NCI-H2171 (cell line): ENCODE measurements at regions not wholly inside any gene's neighbourhood (a gene's known extent, or its start where the extent isn't known, plus 50 kb on each side); places are given as distances from the start of the nearest gene placed in this dataset.

ENCODE experiments used
- DNase-seq: peaks from one replicate; lab custom pipeline; 2025; lab: John Stamatoyannopoulos, UW

- no peak for DNase-seq
Measured at GRCh38 chr3:106616556-106616955, 747.7 kb upstream of the CBLB start.

DNA sequence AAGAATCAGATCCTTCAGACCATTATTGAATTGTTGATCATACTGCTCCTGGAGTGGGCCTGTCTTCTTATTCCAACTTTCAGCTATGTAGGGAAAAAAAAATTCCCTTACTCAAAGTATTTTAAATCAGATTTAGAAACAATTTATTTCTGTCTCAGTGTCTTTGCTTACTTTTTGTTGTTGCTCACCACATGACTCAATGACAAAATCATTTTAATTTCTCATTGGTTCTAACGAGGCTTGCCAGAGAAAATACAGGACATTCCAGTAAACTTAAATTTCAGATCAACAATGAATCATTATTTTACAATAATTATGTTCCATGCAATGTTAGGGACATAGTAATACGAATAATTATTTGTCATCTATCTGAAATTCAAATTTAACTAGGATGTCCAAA lies 748.5 kb upstream of the CBLB start:
- no peak for DNase-seq

- no peak for DNase-seq
Measured at GRCh38 chr3:106620646-106621045, 751.8 kb upstream of the CBLB start.

DNA sequence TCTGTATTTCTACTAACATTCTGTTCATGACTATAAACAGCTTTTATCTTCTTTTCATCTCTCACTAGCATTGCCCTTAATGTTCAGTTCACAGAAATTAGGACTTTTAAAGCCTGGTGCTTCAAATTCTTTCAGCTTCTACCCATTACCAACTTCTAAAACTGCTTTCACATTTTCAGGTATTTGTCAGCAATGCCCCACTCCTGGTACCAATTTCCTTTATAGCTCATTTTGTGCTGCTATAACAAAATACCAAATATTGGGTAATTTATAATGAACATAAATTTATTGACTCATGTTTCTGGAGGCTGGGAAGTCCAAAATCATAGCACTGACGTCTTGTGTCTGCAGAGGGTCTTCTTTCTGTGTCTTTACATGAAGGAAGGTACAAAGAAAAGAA lies 753.1 kb upstream of the CCDC54 start:
- DNase-seq = no peak

DNA sequence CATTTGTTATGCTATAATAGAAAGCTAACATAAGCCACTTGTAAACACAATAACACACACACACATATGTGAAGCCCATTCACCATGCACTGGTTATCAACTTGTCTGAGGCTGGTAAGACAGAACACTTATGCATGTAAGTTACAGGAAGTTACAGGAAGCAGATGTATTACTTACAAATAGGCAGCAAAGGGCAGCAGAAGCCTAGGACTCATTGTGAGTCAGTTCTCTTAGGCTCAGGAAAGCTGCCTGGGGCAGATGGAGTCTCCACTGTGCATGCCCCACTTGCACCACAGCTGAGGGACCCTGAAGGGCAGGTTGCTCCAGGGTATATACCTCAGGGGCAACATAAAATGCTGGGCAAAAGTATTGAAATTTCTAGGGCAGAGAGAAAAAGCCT lies 748.8 kb upstream of the CCDC54 start:
- DNase-seq = no peak

GRCh38 chr3:106629215-106629832 lies 747.9 kb upstream of the CCDC54 start:
- DNase-seq = no peak

GRCh38 chr3:106631373-106632108 lies 745.7 kb upstream of the CCDC54 start:
- no peak for DNase-seq

GRCh38 chr3:106635271-106635670 lies 742.0 kb upstream of the CCDC54 start:
- no peak for DNase-seq

DNA sequence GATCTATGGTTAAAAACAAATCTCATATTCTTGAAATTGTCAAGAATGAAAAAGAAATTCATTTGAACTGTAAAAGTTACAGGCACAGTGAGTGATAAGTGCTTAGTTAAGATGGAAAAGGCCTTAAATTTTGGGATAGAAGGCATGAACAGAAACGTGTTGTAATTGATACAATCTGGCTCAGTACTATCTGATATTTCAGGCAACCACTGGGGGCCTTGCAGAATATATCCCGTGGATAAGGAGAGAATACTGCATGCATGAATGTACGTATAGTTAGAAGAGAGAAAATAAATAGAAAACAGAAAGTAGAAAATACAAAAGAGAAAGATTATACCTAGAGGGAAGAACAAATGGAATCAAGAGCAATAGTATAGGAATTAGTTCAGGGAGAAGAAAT lies 741.4 kb upstream of the CCDC54 start:
- DNase-seq = no peak

DNA sequence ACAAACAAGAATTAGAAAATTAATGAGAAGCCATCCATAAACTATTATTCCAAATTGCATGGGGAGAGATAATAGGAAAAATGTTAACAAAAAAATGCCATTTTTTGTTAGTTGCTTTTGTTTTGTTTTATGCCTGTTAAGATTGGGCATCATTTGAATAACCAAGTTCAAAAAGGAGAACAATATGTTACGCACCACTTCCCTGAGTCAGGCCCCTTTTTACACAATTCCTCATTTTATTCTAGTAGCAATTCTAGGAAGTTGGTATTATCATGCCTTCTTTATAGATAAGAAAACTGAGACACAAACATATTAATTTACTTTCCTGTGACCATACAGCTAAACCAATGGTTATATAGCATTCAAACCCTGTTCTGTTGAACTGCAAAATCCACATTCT lies 736.9 kb upstream of the CCDC54 start:
- DNase-seq = no peak

DNA sequence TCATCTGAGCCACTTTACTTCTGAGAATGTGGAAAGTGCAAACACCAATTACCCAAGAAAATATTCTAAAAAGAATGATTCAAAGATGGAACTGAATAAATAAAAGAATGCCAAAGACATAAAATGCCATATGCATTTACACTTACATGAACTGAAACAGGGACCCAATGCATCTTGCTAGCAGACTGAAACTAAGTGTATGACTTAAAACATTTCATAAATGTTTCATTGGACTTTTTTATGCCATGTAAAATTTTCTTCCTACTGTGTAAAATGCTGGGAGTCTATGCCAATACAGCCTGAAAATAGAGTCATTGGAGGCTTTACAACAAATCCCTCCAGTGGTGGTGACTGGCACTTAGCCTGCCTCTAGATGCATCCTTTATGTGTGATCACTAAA lies 735.1 kb upstream of the CCDC54 start:
- DNase-seq = no peak

GRCh38 chr3:106643684-106644161 lies 733.5 kb upstream of the CCDC54 start:
- DNase-seq = no peak

DNA sequence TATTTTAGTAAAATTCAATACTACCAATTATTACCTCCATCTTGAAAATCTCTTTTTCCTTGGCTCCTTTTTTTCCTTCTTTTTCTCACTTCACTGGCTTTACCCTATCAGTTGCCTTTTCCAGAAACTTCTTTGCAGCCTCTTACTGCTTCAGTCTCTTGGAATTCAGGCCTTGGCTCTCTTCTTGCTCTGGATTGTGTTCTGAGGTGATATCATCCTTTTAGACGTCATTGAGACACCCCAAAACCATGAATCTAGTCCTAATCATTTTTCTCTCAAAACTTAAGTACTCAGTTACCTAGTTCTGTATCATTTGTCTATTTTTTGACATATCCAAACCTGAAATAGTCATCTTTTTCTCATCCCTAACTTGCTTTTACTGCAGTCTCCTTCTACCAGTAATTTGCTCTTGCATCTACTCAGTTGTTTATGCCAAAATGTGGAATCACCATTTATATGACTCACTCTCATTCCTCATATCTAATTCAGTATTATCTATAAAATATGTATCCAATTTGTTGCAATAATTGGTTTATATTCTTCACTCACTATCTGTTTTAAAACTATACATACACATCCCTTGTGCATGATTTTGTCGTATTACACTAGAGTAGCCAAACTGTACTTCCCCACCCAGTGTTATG lies 703.2 kb upstream of the CCDC54 start:
- no peak for DNase-seq

DNA sequence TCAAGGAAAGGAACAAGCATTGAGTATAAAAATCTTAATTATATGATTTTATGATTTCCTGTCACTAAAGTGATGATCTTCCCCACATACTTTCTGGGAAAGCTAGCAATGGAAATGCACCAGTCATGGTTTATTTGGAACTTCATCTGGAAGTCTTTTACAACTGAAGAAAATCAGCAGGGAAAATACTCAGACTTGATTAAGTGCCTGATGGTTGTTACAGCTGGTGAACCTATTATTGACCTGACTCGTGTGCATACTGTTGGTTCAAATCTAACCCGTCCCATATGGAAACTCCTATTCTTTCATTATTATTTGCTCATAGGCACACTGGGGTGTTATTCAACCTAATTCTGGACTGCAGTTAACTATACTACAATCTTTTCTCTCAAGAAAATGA lies 701.8 kb upstream of the CCDC54 start:
- DNase-seq = no peak

GRCh38 chr3:106678657-106679390 lies 698.4 kb upstream of the CCDC54 start:
- no peak for DNase-seq

DNA sequence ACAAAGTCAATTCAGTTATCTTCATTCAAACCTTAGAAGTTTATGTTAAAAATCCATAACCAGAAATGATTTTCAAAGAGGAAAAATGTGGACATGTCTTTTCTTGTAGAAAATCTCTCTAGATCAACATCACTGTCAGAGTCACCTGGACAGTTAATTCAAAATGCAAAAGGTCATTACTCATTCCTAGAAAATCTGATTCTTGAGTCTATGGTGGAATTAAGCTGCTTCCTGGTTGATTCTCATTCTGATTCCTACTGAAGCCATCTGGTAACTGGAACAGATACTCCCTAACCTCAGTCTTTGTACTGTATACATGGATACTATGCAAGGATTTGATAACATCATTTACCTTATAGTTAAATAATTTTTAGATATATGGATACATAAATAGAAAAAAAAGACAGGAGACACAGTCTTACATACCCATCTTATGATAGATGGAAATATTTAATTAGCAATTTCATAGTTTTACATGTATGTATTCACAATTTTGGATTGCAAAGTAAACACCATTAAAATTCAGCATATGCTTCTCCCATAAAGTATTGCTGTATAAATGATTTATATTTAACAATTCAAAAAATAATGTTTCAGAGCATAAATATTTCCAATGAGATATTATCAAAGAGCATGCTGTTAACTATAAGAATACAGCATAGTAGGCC lies 693.2 kb upstream of the CCDC54 start:
- no peak for DNase-seq

DNA sequence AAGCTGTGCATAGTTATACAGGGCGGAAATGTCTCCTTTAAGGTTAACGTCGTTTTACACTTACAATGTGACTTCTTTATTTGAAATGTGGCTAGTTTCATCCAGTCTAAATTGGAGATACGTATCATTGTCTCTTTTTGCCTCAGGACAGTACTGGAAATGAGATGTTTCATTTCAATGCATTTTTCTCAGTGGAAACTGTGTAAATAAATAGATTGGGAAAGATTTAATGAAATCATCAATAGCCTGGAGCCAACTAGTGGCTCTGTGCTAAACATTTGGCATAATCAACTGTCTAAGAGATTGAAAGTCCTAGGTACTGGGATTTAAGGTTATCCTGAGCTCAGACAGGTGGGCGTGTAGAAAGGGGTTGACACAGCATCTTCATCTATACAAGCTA lies 691.5 kb upstream of the CCDC54 start:
- no peak for DNase-seq

- DNase-seq = no peak
Measured at GRCh38 chr3:106687905-106688304, 689.3 kb upstream of the CCDC54 start.

DNA sequence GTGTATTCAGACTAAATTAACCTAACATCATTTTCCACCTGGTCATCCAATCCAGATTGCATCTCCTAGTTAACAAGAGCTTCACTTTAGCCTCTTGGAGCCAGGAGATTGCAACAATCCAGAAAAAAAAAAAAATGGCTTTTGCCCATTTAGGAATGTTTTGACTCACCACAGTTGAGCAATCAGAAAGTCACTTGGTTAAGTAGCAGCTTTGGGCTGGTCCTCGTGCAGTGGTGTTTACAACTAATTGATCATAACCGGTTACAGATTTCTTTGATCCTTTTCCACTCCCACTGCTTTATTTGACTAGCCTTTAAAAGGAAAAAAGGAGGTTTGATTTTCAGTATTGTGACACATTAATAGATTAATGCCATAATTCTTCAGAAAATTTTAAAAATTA lies 688.8 kb upstream of the CCDC54 start:
- no peak for DNase-seq

DNA sequence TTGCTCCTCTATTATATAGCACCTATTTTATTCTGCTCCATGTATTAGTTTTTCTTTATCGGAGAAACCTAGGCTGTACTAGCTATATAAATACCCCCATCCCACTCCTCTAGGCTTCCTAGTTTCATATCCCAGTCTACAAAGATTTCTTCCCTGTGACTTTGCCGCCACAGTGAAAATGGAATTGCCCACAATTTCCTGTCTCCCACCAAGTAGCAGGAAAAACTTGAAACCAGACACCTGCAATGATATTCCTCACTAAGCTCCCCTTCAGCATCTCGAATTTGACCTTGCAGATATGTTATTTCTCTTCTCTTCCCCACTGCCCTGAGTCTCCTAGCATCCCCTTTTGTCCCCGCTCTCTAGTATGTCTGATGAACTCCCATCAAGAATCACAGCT lies 685.8 kb upstream of the CCDC54 start:
- DNase-seq = no peak

GRCh38 chr3:106692624-106693023 lies 684.6 kb upstream of the CCDC54 start:
- DNase-seq = peak; percentile 3

GRCh38 chr3:106699122-106699521 lies 678.1 kb upstream of the CCDC54 start:
- no peak for DNase-seq
